ENCODE measurements at regions not wholly inside any gene's neighbourhood (a gene's known extent, or its start where the extent isn't known, plus 50 kb on each side); places are given as distances from the start of the nearest gene placed in this dataset.

DNA sequence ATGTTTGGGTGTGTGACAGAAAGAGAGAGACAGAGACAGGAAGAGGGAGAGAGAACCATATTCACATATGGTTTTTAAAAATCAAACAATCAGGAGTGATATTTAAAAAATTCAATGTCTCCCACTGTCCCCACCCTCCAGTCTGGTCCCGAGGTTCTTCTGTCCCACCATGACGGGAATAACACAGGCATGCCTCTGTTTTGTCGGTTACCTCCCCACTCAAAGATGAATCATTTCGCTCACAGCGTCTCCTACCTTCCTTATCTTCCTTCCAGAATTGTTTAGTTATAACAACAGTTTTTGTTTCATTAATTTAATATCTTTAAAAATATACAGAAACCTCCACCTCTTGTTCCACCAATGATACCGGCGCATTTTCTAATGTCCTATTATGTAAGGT lies 113.0 kb downstream of the KCNF1 start:
- TF ChIP-seq, protein P1, sequence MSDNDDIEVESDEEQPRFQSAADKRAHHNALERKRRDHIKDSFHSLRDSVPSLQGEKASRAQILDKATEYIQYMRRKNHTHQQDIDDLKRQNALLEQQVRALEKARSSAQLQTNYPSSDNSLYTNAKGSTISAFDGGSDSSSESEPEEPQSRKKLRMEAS (IDR thresholded peaks at IDR 0.05) = no peak
- TF ChIP-seq POLR2A (IDR thresholded peaks at IDR 0.05; ENCODE audit: borderline replicate concordance, extremely low read depth, insufficient read depth, insufficient read length) (no peak), CEBPB (IDR thresholded peaks at IDR 0.05; ENCODE audit: low read depth) (no peak), EZH2 (IDR thresholded peaks at IDR 0.05) (no peak), RAD21 (IDR thresholded peaks at IDR 0.05; ENCODE audit: low read depth) (no peak), EZH2phosphoT487 (IDR thresholded peaks at IDR 0.05; ENCODE audit: borderline replicate concordance) (no peak), REST (IDR thresholded peaks at IDR 0.05; ENCODE audit: low read depth) (no peak), TCF7L2 (IDR thresholded peaks at IDR 0.05; ENCODE audit: borderline replicate concordance, extremely low read depth, insufficient read depth, insufficient read length) (no peak)
- TF ChIP-seq, protein P2, sequence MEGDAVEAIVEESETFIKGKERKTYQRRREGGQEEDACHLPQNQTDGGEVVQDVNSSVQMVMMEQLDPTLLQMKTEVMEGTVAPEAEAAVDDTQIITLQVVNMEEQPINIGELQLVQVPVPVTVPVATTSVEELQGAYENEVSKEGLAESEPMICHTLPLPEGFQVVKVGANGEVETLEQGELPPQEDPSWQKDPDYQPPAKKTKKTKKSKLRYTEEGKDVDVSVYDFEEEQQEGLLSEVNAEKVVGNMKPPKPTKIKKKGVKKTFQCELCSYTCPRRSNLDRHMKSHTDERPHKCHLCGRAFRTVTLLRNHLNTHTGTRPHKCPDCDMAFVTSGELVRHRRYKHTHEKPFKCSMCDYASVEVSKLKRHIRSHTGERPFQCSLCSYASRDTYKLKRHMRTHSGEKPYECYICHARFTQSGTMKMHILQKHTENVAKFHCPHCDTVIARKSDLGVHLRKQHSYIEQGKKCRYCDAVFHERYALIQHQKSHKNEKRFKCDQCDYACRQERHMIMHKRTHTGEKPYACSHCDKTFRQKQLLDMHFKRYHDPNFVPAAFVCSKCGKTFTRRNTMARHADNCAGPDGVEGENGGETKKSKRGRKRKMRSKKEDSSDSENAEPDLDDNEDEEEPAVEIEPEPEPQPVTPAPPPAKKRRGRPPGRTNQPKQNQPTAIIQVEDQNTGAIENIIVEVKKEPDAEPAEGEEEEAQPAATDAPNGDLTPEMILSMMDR (IDR thresholded peaks at IDR 0.05 in 2 of 3, conservative IDR thresholded peaks at IDR 0.05 in 1 of 3; ENCODE audit: borderline replicate concordance in 1 of 3, insufficient read depth in 1 of 3, low read depth in 2 of 3, low read length in 2 of 3) = no peak
- TF ChIP-seq, protein P3, sequence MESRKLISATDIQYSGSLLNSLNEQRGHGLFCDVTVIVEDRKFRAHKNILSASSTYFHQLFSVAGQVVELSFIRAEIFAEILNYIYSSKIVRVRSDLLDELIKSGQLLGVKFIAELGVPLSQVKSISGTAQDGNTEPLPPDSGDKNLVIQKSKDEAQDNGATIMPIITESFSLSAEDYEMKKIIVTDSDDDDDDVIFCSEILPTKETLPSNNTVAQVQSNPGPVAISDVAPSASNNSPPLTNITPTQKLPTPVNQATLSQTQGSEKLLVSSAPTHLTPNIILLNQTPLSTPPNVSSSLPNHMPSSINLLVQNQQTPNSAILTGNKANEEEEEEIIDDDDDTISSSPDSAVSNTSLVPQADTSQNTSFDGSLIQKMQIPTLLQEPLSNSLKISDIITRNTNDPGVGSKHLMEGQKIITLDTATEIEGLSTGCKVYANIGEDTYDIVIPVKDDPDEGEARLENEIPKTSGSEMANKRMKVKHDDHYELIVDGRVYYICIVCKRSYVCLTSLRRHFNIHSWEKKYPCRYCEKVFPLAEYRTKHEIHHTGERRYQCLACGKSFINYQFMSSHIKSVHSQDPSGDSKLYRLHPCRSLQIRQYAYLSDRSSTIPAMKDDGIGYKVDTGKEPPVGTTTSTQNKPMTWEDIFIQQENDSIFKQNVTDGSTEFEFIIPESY (IDR thresholded peaks at IDR 0.05; ENCODE audit: extremely low read depth, insufficient replicate concordance, low read length) = no peak
